DOHH2 (cell line): ENCODE measurements at regions not wholly inside any gene's neighbourhood (a gene's known extent, or its start where the extent isn't known, plus 50 kb on each side); places are given as distances from the start of the nearest gene placed in this dataset.

Experiments
- H3F3A ChIP-seq: fragments of 200-600 bp; sonication (generic), shearing (Covaris generic); 2 replicates; pipeline ENCODE4 v1.6.0; 2016; ENCODE audit warnings: antibody characterized with exemption, mild to moderate bottlenecking; ENCODE audit not compliant: control insufficient read depth, insufficient read depth
- H3K27ac ChIP-seq: fragments of 200-600 bp; sonication (generic); 2 replicates; pipeline ENCODE4 v1.5.1; 2014; ENCODE audit warnings: low read depth, mild to moderate bottlenecking, low read length, moderate library complexity
- H3K27me3 ChIP-seq: fragments of 200-600 bp; sonication (generic); 2 replicates; pipeline ENCODE4 v1.6.1; 2014; ENCODE audit warnings: mild to moderate bottlenecking, low read length, mixed read lengths; ENCODE audit not compliant: control insufficient read depth
- H3K36me3 ChIP-seq: fragments of 200-600 bp; sonication (generic); 2 replicates; pipeline ENCODE4 v1.6.1; 2014; ENCODE audit warnings: mild to moderate bottlenecking, low read length, moderate library complexity, mixed read lengths; ENCODE audit not compliant: control insufficient read depth
- H3K4me1 ChIP-seq: fragments of 200-600 bp; sonication (generic); 2 replicates; pipeline ENCODE4 v1.6.1; 2014; ENCODE audit warnings: mild to moderate bottlenecking, low read length, mixed read lengths; ENCODE audit not compliant: control insufficient read depth
- H3K4me2 ChIP-seq: fragments of 200-600 bp; sonication (generic); 2 replicates; pipeline ENCODE4 v1.6.0; 2014; ENCODE audit warnings: mild to moderate bottlenecking, low read length, moderate library complexity
- H3K4me3 ChIP-seq: fragments of 200-600 bp; sonication (generic); 2 replicates; pipeline ENCODE4 v1.5.1; 2014; ENCODE audit warnings: mild to moderate bottlenecking, low read length, mixed read lengths
- H3K79me2 ChIP-seq: fragments of 200-600 bp; sonication (generic); 2 replicates; pipeline ENCODE4 v1.6.1; 2014; ENCODE audit warnings: mild to moderate bottlenecking, low read length, mixed read lengths; ENCODE audit not compliant: control insufficient read depth
- H3K9me2 ChIP-seq: fragments of 200-600 bp; sonication (generic); replicated peaks from 2 replicates; pipeline ENCODE4 v1.6.1; 2014; ENCODE audit warnings: mild to moderate bottlenecking, low read length, mixed read lengths; ENCODE audit not compliant: control insufficient read depth
- H3K9me3 ChIP-seq: fragments of 200-600 bp; sonication (generic); 2 replicates; pipeline ENCODE4 v1.6.1; 2014; ENCODE audit warnings: antibody characterized with exemption, low read length, mixed read lengths; ENCODE audit not compliant: control insufficient read depth, insufficient read depth
- H4K20me1 ChIP-seq: fragments of 200-600 bp; sonication (generic); 2 replicates; pipeline ENCODE4 v1.6.0; 2014; ENCODE audit warnings: low read depth, mild to moderate bottlenecking, antibody characterized with exemption, low read length, moderate library complexity; ENCODE audit not compliant: control insufficient read depth, insufficient read depth
- CTCF ChIP-seq: fragments of 200-600 bp; sonication (generic); IDR thresholded peaks from one replicate; pipeline ENCODE4 v1.5.1; 2014; ENCODE audit warnings: antibody characterized with exemption, mild to moderate bottlenecking, low read depth, low read length; ENCODE audit not compliant: poor library complexity, severe bottlenecking
- EZH2phosphoT487 ChIP-seq: fragments of 200-600 bp; sonication (generic); IDR thresholded peaks from 2 replicates; pipeline ENCODE4 v1.6.1; 2017; ENCODE audit warnings: borderline replicate concordance, mild to moderate bottlenecking, antibody characterized with exemption, low read length, moderate library complexity, mixed read lengths

GRCh38 chr14:61972711-61973110, 210.5 kb downstream of the SNAPC1 start:
- Histone ChIP-seq H3K9me2 (no peaks in the 10 kb centered on the region), H3K4me2 (no peak overlapping the region), H3F3A (no peaks in the 10 kb centered on the region), H3K27me3 (no peaks in the 10 kb centered on the region), H3K9me3 (peaks cover 15% of the 10 kb centered on the region; the same call in 1 of the 2 replicates), H3K4me1 (no peaks in the 10 kb centered on the region), H3K36me3 (no peaks in the 10 kb centered on the region), H3K79me2 (no peaks in the 10 kb centered on the region), H3K27ac (no peak overlapping the region), H3K4me3 (no peak overlapping the region), H4K20me1 (no peaks in the 10 kb centered on the region)
- TF ChIP-seq CTCF (no peak), EZH2phosphoT487 (no peak)

GRCh38 chr14:61973981-61974380, 211.8 kb downstream of the SNAPC1 start:
- Histone ChIP-seq H3K4me3 (no peak overlapping the region), H3K9me2 (no peaks in the 10 kb centered on the region), H3K79me2 (no peaks in the 10 kb centered on the region), H3F3A (no peaks in the 10 kb centered on the region), H3K4me1 (no peaks in the 10 kb centered on the region), H3K27me3 (no peaks in the 10 kb centered on the region), H3K4me2 (no peak overlapping the region), H3K36me3 (no peaks in the 10 kb centered on the region), H3K9me3 (peaks cover 15% of the 10 kb centered on the region; the same call in 1 of the 2 replicates), H4K20me1 (no peaks in the 10 kb centered on the region), H3K27ac (no peak overlapping the region)
- TF ChIP-seq EZH2phosphoT487 (no peak), CTCF (no peak)

- no peak for TF ChIP-seq CTCF
- no peak for TF ChIP-seq EZH2phosphoT487
- Histone ChIP-seq H4K20me1 (no peaks in the 10 kb centered on the region), H3F3A (no peaks in the 10 kb centered on the region), H3K79me2 (no peaks in the 10 kb centered on the region), H3K4me3 (no peak overlapping the region), H3K4me1 (no peaks in the 10 kb centered on the region), H3K9me3 (peaks cover 15% of the 10 kb centered on the region; the same call in 1 of the 2 replicates), H3K9me2 (no peaks in the 10 kb centered on the region), H3K36me3 (no peaks in the 10 kb centered on the region), H3K27me3 (no peaks in the 10 kb centered on the region), H3K27ac (no peak overlapping the region), H3K4me2 (no peak overlapping the region)
Observed at GRCh38 chr14:61977217-61977616, 215.0 kb downstream of the SNAPC1 start.
